Stimulated activated CD4-positive, alpha-beta T cell treated with anti-CD3 and anti-CD28 coated beads, Interleukin-15, amount 100 ng/mL, for 24 hours (primary cell): ENCODE measurements at regions not wholly inside any gene's neighbourhood (a gene's known extent, or its start where the extent isn't known, plus 50 kb on each side); places are given as distances from the start of the nearest gene placed in this dataset.

Experiments used
- DNase-seq: peaks from one replicate; pipeline ENCODE4 v3.0.0-alpha.2; 2020

- DNase-seq = no peak
These were observed 160.2 kb upstream of the STXBP5 start for GRCh38 chr6:147043994-147044477.

- no peak for DNase-seq
These were observed 157.9 kb upstream of the STXBP5 start for GRCh38 chr6:147046141-147046877.

- DNase-seq = no peak
These were observed 155.3 kb upstream of the STXBP5 start for GRCh38 chr6:147048930-147049329.

- no peak for DNase-seq
These were observed 150.8 kb upstream of the STXBP5 start for GRCh38 chr6:147053311-147053921.

- no peak for DNase-seq
These were observed 150.1 kb upstream of the STXBP5 start for GRCh38 chr6:147054158-147054557.

GRCh38 chr6:147054871-147055270 lies 149.3 kb upstream of the STXBP5 start:
- DNase-seq = no peak

- DNase-seq = no peak
These were observed 148.3 kb upstream of the STXBP5 start for GRCh38 chr6:147055821-147056392.

GRCh38 chr6:147057188-147057587 lies 147.0 kb upstream of the STXBP5 start:
- DNase-seq = no peak

- no peak for DNase-seq
These were observed 146.4 kb upstream of the STXBP5 start for GRCh38 chr6:147057705-147058342.

GRCh38 chr6:147058786-147059385 lies 145.3 kb upstream of the STXBP5 start:
- DNase-seq = no peak

GRCh38 chr6:147060636-147061035 lies 143.6 kb upstream of the STXBP5 start:
- DNase-seq = no peak

- no peak for DNase-seq
These were observed 143.0 kb upstream of the STXBP5 start for GRCh38 chr6:147061252-147061651.

GRCh38 chr6:147063469-147064031 lies 140.7 kb upstream of the STXBP5 start:
- no peak for DNase-seq

- DNase-seq = no peak
These were observed 138.4 kb upstream of the STXBP5 start for GRCh38 chr6:147065786-147066185.

GRCh38 chr6:147067184-147067583 lies 137.0 kb upstream of the STXBP5 start:
- no peak for DNase-seq

GRCh38 chr6:147071776-147072175 lies 132.4 kb upstream of the STXBP5 start:
- DNase-seq = no peak

- DNase-seq = no peak
These were observed 128.8 kb upstream of the STXBP5 start for GRCh38 chr6:147075381-147075780.

- DNase-seq = no peak
These were observed 127.0 kb upstream of the STXBP5 start for GRCh38 chr6:147077251-147077650.

- no peak for DNase-seq
These were observed 126.1 kb upstream of the STXBP5 start for GRCh38 chr6:147078106-147078505.

GRCh38 chr6:147078602-147079001 lies 125.6 kb upstream of the STXBP5 start:
- DNase-seq = no peak

- DNase-seq = no peak
These were observed 124.0 kb upstream of the STXBP5 start for GRCh38 chr6:147080225-147080624.

GRCh38 chr6:147081076-147081609 lies 123.1 kb upstream of the STXBP5 start:
- DNase-seq = no peak

- no peak for DNase-seq
These were observed 116.6 kb upstream of the STXBP5 start for GRCh38 chr6:147087641-147088040.
